Stimulated activated CD8-positive, alpha-beta memory T cell treated with anti-CD3 and anti-CD28 coated beads, Interleukin-15, amount 100 ng/mL, for 4 hours (primary cell): ENCODE measurements at regions not wholly inside any gene's neighbourhood (a gene's known extent, or its start where the extent isn't known, plus 50 kb on each side); places are given as distances from the start of the nearest gene placed in this dataset.
A peak's percentile ranks its signal among the peaks of the same experiment; 100 is the strongest.

Source experiments
- DNase-seq, 2 donors: peaks; one replicate each; pipeline ENCODE4 v3.0.0-alpha.2; 2020; ENCODE audit warnings: low read depth in 2 of 2

DNA sequence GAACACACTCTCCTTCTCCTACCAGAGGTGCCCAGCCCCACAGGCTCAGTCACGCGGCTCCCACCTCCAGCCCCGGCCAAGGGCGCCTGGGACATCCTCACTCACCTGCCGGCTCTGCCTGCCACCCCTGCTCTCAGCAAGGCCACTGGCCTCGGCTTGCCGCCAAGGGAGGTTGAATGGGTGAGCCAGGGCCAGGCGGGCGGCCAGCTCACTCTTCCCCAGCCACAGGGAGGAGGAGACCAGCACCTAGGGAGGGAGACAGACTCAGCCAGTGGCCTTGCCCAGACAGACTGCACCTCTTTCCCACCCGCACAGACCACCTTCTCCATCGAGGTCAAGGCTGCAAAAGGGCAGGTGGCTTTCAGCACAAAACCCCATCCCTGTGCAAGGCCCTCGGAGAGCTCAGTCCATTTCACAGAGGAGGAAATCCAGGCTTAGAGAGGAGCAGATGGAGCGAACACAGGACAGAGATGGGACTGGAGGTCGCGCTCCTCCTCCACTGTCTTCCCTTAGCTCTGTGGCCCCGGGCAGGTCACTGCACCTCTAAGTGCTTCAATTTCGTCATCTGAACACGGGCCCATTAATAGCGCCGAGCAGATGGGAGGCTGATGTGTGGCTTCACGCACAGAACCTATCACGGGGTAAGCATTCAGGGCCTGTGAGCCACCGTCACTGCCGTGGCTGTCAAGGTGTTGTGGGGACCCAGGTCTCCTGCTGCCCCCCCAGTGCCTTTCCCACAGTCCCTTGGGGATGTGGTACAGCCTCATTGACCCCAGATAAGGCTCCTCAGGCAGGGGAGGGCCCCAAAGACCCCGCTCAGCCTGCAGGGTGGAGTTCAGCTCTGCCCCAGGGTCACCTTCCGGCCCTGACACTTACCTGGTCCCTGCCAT lies 56.1 kb downstream of the RMI2 start:
- DNase-seq: no peak

DNA sequence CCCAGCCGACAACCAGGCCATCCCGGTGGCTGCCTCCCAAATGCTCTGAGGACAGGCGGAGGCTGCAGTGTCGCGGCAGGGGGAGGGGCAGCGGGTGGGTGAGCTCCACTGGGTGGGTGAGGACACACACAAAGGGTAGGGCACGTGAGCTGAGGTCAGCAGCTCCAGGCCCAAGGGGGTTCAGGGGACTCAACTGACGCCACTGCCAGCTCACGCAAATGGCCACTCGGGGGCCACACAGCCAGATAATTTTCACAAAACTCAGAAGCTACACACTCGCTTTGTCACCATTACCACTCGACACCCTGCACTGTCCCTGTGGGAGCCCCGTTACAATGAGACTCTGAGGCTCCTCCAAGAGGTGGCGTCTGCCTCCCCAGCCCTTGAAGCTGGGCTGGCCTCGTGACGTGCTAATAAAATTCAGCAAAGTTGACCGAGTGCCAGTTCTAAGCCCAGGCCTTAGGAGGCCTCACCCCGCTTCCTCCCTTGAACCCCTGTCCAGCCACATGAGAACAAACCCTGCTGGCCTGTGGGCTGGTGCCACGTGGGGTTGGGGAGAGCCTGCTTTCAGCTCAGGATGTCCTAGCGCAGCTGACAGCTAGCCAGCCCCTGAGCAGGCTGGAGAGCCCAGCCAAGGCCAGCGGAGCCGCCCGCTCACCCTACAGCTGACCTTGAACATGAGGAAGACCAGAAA lies 56.9 kb downstream of the RMI2 start:
- no peak for DNase-seq

GRCh38 chr16:11402745-11403533 lies 57.7 kb downstream of the RMI2 start:
- no peak for DNase-seq

DNA sequence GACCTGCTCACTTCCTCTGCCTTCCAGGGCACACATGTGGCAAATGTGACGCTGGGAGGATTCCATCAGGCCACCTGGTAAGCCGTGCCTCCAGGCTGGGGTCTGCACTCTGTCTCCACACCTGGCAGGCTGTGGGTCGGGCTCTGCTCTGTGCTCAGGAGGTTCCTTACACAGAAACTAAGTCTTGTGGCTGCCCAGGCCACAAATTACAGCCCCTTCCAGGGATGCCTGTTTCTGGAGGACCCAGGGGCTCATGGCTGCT lies 58.2 kb downstream of the RMI2 start:
- DNase-seq: no peak

GRCh38 chr16:11403920-11404319 lies 58.7 kb downstream of the RMI2 start:
- DNase-seq: no peak

DNA sequence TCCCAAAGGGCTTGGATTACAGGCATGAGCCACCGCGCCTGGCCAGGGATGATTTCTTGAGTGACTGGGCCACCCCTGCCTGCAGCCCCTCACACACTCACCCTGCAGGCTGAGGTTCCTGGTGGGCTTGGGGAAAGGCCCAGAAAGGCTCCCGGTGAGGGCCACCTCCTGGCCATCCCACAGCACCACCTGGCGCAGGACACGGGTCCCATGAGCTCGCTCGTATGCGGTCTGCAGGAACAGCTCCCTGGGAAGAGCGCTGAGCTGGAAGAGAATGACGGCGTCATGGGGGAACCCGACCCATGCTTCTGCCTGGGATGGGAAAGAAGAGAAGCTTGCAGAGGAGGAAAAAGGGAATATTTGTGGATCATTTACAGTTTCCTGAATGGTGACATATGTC lies 59.3 kb downstream of the RMI2 start:
- no peak for DNase-seq

GRCh38 chr16:11405331-11406176 lies 60.3 kb downstream of the RMI2 start:
- DNase-seq: no peak

DNA sequence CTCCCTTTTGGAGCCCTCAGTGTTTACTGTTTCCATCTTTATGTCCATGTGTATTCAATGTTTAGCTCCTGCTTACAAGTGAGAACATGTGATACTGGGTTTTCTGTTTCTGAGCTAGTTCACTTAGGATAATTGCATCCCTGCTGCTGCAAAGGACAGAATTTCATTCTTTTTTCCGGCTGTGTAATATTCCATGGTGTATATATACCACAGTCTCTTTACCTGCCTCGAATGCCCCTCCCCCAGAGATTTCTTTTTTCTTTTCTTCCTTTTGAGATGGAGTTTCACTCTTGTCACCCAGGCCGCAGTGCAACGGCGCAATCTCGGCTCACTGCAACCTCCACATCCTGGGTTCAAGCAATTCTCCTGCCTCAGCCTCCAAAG lies 60.9 kb downstream of the RMI2 start:
- DNase-seq: no peak

GRCh38 chr16:11407047-11407982 lies 62.1 kb downstream of the RMI2 start:
- DNase-seq: peak in 1 of 2 donors; percentile 9

- DNase-seq: no peak
These were observed 63.0 kb downstream of the RMI2 start for GRCh38 chr16:11408216-11408615.

DNA sequence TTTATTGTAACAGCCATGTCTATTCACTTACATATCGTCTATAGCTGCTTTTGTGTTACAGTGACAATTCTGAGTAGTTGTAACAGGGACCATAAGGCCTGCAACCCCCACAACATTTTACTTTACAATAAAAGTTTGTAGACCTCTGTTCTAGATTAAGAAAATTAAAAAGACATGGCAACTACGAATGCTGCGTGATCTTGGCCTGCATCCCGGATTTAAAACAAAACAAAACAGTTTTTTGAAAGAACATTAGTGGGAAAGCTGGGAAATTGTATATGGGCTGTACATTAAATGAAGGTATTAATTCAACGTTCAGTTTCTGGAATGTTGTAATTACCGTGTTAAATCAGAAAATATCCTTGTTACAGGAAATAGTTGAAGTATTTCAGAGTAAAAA lies 64.1 kb downstream of the RMI2 start:
- no peak for DNase-seq

GRCh38 chr16:11410376-11411058 lies 65.3 kb downstream of the RMI2 start:
- no peak for DNase-seq

DNA sequence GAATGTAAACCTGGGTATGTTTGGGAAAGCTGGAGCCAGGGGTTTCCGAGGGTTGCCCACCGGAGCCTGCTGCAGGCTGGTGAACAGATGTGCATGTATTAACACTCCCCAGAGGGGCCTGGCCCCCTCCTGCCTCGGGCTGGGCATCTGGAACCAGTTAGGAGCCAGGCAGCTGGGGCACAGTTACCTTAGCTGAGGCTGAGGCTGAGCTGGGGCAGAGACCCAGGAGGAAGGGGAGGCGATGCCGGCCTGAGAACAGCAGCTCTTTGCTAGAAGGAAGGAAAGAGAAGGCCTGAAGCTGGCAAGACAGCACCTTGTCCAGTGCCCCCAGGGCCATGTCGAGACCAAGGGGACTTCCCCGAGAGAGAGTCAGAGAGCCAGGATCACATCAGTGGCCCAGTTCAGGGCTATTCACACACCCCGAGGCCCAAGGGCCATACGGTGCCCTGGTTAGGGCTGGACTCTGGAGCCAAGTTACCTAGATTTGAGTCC lies 65.8 kb downstream of the RMI2 start:
- DNase-seq: no peak

DNA sequence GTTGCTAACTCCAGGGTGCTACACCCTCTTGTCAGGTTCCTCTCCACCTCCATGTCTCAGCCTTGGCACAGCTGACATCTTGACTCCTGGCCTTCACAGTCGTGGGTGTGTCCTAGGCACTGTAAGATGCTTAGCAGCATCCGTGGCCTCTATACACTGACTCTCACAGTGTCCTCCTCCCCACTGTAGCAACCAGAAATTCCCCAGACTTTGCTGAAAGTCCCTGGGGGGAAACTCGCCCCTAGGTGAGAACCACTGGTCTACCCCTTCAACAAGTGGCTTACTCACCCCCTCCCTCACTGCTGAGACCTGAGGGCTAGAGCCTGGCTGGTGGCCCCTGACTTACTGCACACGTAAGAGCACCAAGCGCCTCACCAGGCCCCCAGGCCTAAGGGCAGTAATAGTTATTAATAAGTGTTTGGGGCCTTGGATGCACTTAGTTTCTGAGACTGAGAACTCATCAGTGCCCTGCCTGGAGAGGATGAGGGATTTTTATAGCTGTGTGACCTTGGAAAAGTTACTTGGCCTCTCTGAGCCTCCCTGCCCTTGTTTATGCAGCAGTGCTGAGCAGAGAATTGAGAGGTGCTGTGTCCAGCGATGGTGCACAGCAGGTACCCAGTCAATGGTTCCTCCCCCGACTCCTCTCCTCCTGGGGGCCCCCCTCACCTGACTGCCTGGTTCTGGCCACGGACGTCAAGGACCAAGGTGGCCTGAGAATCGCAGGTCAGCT lies 67.1 kb downstream of the RMI2 start:
- no peak for DNase-seq

DNA sequence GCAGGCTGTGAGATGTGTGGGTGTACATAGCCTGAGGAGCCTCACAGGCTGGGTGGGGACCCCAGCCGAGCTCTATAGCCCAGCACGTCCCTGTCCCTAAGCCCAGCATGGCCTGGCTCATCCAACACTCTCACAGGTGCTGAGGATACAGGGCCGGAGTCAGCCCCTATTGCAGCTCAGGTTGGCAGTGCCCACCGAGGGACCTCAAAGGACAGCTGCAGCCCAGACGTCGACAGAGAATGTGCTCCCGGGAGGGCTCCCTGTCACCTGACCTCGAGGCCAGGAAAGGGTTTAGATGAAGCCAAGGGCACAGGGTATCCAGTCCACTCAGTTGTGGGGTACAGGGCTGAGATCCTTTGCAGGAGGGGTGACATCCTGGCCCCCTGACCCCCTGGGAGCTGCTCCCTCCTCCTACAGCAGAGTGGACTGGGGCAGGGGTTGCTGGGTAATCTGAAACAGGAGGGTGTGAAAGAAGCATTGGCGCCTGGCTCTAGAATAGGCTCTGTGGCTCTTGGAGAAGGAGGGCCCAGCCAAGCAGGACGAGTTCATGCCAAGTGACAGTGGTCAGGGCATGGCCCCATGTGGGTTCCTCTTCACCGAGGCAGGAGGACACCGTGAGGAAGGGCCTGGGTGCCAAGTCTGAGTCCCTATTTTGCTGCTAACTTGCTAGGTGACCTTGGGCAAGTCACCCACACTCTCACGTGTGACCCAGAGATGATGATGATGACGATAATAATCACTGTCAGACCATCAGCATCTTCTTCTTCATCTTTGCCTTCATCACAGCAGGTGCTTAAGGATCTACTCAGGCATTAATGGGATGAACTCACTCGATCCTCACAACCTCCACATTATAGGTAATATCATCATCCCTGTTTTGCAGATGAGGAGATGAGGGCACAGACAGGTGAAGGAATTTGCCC lies 68.0 kb downstream of the RMI2 start:
- no peak for DNase-seq

- no peak for DNase-seq
These were observed 68.8 kb downstream of the RMI2 start for GRCh38 chr16:11413907-11414595.
